HG03095 (cell line): ENCODE measurements at regions not wholly inside any gene's neighbourhood (a gene's known extent, or its start where the extent isn't known, plus 50 kb on each side); places are given as distances from the start of the nearest gene placed in this dataset.

Experiments
- ATAC-seq: cut with Tn5 transposase; IDR thresholded peaks from one replicate; pipeline ENCODE4 v1.9.1; 2021; ENCODE audit warnings: moderate library complexity; ENCODE audit not compliant: unreplicated experiment

- no peak for ATAC-seq
Measured at GRCh38 chr5:2141254-2142000, 258.7 kb upstream of the IRX4 start.

DNA sequence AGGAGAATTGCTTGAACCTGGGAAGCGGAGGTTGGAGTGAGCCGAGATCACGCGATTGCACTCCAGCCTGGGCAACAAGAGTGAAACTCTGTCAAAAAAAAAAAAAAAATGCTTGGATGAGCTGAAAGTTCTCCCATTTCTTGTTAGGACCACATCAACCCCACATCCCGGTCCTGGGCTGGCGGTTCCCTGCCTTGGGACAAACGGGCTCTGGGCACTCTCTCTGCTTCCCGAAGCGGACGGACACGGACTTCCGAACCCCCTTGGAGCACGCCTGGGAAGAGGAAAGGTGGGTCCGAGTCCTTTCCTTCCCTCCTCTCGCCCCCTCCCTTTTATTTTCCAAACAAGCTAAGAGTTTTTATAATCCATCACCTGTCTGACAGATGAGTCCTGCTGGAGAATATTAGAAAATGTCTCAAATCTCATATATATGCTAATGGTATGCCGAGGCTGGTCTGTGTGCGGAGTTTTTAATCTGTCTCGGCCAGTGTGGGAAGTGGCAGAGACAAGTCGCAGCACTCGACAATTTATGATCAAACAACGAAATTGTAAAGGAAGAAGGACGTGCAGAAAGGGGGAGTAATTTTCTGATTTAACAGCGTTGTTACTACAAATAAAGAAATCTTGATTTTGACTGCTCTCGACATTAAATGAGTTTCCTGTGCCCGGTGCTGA lies 257.9 kb upstream of the IRX4 start:
- no peak for ATAC-seq

GRCh38 chr5:2139478-2139877 lies 256.8 kb upstream of the IRX4 start:
- no peak for ATAC-seq

DNA sequence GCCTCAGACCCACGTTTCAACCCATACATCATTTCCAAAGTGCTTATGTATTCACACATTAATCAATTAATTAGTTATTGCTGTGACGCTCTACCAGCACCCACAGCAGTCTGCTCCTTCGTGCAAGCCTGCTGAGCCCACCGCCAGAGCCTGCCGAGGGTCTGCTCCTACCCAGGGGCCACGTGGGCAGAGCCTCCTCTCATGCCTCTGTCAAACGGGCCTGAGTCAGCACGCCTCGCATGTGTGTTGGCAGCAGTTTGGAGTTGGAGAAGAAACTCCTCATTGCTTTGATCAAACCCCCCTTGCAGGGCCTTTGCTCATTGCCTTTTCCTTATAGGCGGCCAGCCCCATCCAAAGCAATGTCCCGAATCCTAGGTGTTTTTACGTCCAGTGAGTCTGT lies 256.2 kb upstream of the IRX4 start:
- ATAC-seq, result no peak

DNA sequence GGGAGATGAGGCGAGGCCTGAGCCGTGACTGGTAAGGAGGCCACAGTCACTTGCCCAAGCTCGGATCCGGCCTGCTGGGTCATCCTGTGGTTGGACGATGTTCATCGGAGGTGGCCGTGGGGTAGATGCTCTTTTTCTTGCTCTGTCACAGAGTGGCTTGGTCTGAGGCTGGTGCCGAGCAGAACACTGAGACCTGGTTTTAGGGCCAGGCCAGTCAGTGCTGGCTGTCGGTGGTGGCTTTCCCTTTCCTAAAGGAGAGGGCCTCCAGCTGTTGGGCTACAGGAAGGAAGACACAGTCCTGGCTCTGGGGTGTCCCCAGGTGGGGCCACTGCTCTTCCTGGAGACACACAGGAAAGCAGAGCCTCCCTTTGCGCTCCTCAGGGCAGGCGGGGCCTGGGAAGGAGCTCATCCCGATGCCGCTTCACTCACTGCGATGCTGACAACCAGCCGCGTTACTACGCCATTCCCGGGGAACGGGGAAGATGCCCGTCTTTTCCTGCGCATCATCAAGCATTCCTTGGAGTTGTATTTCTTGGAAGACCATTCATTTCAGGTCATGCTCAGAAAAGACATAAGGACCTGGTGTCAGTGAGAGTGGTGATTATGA lies 254.8 kb upstream of the IRX4 start:
- ATAC-seq, result no peak

DNA sequence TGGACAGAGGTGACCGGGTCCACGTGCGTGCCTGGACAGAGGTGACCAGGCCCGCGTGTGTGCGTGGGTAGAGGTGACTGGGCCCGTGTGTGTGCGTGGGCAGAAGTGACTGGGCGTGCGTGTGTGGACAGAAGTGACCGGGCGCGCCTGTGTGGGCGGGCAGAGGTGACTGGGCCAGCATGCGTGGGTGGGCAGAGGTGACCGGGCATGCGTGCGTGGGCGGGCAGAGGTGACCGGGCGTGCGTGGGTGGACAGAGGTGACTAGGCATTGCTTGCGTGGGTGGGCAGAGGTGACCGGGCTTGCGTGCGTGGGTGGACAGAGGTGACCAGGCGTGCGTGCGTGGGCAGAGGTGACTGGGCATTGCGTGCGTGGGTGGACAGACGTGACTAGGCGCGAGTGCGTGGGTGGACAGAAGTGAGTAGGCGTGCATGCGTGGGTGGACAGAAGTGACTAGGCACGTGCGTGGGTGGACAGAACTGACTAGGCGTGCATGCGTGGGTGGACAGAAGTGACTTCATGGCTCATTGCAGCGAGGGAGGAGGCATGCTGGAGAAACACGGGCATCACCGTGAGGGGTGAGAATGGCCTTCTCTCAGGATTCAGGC lies 254.1 kb upstream of the IRX4 start:
- no peak for ATAC-seq

- ATAC-seq, result no peak
Measured at GRCh38 chr5:2135833-2136232, 253.1 kb upstream of the IRX4 start.

GRCh38 chr5:2135354-2135753 lies 252.6 kb upstream of the IRX4 start:
- ATAC-seq, result no peak

GRCh38 chr5:2134543-2135292 lies 252.0 kb upstream of the IRX4 start:
- ATAC-seq, result no peak

- no peak for ATAC-seq
Measured at GRCh38 chr5:2133936-2134335, 251.2 kb upstream of the IRX4 start.

GRCh38 chr5:2133080-2133479 lies 250.4 kb upstream of the IRX4 start:
- no peak for ATAC-seq

DNA sequence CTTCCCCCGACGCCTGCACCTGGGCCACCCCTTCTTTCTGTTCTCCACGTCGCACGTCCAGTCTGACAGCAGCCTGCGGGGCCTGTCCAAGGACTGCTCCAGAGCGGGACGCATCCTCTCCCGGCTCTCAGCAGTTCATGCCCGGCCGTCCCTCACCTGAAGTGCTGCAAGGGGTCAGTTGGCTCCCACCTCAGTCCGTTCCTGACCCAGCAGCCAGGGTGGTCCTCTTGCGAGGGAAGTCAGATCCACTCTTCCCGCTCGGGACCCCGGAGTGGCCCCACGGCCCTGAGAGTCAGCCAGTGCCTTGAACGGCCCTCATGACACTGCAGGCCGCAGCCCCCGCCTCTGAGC lies 249.7 kb upstream of the IRX4 start:
- ATAC-seq, result no peak

GRCh38 chr5:2131826-2132496 lies 249.2 kb upstream of the IRX4 start:
- no peak for ATAC-seq

DNA sequence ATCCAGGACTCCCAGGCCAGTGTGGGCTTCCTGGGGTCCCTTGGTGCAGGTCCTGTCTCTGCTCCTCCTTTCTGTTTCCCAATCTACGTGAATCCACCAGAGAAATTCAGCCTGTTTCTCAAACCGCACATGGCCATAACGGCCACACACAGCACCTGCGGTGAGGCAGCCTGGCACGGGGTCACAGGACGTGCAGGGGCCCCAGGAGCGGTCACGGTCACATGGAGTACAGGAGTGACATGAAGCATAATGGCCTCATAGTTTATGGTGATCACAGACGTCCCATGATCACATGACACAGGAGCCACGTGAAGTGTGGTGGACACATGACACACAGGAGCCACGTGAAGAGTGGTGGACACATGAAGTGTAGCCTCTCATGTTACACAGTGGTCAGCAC lies 248.5 kb upstream of the IRX4 start:
- no peak for ATAC-seq

GRCh38 chr5:2130361-2130760 lies 247.6 kb upstream of the IRX4 start:
- ATAC-seq, result no peak

DNA sequence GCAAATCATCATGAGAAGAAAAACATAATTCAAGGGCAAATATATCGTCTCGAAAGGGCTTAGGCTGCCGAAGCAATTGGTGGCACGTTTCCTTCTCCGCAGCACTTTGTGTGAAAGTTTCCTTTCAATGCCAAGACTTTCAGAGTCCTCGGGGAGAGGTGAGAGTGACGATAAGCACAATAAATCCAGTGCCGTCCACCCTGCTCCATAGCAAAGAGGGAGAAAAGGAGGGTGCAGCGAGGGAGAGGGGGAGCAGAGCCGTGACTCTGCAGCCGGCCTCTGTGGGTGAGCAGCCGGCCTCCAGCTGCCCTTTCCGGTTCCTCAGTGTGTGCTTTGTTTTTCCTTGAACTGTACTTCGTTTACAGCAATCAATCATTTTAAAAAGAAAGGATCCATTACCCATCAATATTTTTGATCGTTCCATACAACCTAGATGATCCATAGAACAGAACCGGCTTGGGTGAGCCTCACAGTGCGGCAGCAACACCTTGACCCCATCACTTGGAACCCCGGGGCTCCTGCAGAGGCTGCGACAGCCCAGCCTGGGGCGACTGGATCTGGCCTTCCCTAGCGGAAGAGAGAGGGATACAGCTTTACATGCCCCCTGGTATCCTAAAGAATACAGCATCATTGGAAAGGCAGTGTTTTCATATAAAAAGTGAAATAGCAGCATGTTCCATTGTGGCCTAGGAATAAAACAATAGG lies 247.0 kb upstream of the IRX4 start:
- ATAC-seq, result no peak

GRCh38 chr5:2128686-2129355 lies 246.1 kb upstream of the IRX4 start:
- no peak for ATAC-seq

DNA sequence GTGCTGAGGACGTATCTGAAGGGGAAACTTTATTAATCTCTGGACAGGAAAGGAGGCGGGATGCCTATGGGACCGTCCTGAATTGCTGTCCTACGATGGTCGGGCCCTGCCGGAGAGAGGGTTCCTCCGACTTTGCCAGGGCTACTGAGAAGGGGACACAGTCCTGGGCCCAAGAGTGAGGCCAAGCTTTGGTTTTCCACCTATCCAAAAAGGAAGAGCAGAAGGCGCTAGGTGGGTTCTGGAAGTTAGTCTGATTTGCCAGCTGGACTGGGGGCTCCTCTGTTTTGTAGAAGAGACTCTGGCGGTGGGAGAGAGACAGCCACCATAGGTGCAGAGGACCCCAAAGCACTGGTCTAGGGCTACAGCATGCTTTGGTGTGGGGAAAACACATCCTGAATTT lies 243.8 kb upstream of the IRX4 start:
- ATAC-seq, result no peak

DNA sequence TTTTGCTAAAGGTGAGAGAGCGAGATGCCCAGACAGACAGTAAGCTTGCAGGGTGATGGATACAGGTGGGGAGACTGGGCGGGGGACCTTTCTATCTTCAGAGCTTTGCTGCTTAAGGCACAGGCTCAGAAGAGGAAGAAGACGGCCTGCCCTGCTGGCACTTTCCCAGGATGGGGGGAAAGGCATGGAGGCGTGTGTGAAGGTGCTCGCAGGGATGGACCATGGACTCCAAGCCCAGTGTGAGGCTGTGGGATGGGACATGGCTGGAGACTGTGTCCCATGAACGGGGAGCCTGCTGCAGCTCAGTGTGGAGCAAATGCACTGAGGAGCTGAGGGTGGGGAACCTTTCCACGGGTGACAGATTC lies 243.2 kb upstream of the IRX4 start:
- ATAC-seq, result no peak
